ENCODE measurements at regions not wholly inside any gene's neighbourhood (a gene's known extent, or its start where the extent isn't known, plus 50 kb on each side); places are given as distances from the start of the nearest gene placed in this dataset.
A peak's percentile ranks its signal among the peaks of the same experiment; 100 is the strongest.

DNA sequence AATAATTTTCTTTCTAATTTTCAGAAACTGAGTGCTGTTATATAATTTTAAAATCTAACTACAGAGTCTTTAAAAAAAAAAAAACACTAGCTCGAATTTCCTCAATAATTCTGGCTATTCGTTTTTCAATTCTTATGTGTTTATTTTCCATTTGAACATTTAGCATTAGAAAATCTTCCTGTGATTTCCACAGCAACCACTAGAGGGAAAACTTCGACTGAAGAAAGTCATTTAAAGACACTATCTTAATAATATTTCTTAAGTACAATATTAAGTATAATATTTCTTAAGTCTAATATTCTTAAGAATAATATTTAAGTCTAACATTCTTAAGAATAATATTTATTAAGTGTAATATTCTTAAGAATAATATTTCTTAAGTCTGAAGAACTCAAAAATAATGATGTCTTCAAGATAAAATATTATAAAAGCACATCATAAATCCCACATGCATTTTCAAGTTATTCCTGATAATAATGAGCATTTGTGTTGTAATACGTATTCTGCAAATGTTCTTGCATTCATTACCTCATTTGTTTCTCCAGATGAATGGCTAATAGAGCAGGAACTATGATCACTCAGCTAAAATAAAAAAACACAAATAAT, 118.4 kb upstream of the WDR17 start:
- DNase-seq = no peak

DNA sequence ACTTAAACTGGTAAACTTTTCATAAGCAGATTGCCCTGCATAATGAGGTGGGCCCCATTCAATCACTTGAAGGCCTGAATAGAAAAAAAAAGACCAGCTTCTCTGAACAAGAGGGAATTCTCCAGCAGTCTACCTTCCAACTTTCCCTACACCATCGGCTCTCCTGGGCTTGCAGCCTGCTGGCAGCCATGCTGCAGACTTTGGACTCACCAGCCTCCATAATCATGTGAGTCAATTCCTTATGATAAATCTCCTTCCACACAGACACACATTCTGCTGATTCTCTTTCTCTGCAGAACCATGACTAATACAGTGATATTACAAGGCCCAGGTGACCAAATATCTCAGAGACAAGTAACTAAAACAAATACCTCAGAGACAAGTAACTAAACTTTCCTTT, 113.8 kb upstream of the WDR17 start:
- DNase-seq = no peak

DNA sequence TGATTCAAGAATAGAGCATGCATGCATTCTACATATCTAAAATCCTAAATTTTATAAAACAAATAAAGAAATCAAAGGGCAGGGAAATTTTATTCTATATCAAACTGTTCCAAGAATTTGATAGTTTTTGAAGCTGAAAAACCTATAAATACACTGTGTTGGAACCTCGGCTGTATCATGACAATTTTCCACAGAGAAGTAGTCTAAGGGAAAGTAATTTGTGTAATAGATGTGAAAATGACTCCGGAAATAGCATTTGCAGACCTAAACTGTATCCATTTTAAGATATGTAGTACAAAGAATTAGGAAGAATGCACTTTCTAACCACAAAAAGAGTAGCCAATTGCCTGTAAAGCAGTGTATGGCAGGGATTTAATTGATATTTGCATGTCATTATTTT, 112.5 kb upstream of the WDR17 start:
- DNase-seq = no peak

DNA sequence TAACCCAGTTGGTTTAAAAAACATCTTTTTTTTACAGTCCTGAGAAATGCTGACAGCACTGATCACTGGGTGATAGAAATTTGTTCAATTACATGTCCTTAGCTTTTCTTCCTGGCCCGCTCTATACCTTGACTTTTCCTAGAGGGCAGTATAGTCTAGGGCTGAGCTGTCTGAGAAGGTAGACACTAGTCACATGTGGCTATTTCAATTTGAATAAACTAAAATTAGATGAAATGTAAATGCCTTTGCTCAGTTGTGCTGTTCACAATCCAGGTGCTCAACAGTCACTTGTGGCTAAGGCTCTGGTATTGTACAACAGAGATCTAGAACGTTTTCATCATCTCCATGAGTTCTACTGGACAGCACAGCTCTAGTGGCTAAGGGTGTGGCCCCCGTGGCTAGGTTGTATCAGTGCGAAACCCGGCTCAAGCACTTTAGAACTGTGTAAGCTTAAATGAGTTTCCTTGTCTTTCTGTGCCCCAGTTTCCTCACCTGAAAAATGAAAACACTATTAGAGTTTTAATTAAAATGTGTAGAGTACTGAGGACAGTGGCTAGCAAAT, 111.6 kb upstream of the WDR17 start:
- DNase-seq = no peak

GRCh38 chr4:175954685-175955084, 111.0 kb upstream of the WDR17 start:
- DNase-seq = no peak

DNA sequence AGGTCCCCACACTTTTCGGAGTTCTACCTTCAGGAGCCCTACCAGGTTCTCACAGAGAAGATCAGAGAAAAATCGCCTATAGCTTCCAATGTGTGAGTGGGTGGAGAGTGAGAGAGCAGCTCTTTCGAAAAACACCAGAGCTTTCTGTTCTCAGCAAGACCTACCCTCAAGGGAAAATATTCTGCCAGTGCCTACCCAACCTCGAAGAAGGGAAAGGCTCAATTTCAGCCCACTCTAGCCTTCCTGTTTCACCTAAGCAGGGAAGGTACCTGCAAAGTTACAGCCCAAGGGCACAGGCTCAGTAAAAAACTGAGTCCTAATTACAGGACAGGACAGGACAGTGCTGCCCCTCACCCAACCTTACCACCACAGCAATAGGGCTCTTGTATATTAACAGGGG, 104.0 kb upstream of the WDR17 start:
- no peak for DNase-seq

- no peak for DNase-seq
These were observed 95.6 kb upstream of the WDR17 start for GRCh38 chr4:175970072-175970471.

GRCh38 chr4:175970724-175971123, 94.9 kb upstream of the WDR17 start:
- no peak for DNase-seq

DNA sequence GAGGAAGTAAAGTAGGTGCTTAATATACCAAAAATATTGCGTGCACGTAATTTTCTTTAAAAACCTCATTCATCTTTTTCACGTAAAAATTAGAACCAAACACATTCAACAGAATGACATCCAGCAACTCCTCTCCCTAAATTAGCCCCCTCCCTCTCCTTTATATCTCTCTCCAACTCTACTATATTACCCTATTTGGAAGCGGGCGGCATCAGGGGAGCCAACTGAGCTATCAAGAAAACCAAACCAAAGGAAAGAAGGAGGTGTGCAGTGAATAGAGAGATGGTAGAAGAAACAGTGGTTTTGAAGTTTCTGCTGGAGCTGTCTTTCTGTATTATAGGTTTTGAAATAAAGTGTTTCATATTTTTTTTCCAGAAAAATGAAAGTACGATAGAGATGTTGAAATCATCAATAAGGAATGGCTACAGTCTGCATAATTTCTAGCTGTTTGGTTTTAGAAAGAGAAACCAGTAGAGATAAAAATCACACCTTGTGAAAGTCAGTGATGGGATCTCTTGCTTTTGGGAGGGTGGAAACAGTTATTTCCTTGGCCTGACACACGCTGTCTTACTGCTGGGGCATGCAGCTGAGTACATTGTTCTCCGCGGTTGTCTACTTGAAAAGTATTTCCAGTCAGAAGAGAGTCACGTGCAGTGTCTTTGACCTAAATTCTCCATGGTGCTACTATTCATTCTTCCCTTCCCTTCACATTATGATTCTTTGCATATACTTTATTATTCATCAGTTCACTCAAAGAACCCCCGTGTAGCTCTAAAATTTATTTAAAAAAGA, 94.1 kb upstream of the WDR17 start:
- no peak for DNase-seq

DNA sequence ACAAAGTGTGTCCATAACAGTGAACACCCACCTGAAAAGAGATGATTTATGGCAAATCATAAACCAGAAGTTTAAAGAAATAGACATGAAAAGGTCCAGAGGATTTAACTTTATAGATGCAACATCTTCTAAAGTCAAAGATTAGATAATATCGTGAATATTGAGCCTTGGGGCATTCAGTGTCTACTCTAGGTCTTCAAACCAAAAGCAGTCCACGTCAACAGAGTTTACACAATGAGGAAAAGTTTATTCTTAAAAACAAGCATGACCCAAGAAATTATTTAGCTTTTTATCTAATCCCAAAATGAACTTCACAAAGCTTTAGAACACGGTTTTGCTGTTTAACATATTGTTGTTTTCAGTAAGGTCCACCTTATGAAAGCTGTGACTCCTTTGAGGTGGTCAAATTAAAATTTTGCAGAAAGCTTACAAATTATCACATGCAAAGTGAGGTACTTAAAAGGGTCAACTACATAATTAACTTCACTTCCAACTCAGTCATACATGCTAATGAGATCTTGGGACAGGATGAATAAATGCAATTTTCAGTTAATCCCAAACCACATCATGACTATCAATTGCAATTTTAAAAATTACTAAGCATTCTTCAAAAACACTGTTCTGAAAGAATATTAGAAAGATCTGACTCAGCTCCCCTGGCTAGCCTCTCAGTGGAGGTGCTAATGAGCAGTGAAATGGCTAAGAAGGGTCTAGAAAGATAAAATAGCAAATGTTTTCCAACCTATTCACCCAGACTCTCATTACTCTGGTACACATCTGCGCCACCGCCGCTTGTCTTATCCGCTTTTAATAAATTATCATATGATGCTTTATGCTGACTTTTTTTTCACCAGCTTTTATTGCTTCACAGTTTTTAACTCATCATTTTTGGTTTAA, 92.4 kb upstream of the WDR17 start:
- no peak for DNase-seq

DNA sequence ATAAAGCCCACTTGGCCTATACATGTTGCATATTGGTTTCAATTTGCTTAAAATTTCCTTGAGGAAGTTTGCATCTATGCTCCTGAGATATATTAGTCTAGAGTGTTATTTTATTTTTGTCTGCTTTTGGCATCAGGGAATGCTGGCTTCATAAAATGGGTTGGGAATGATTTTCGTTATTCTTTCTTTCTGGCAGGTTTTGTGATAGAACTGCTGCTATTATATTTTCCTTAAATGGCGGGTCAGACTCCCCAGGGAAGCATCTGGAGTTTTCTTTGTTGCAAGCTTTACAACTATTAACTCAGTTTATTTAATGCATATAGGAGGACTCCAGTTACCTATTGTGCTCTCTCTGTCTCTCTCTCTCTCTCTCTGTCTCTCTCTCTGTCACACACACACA, 82.0 kb upstream of the WDR17 start:
- DNase-seq = no peak

- no peak for DNase-seq
These were observed 79.0 kb upstream of the WDR17 start for GRCh38 chr4:175986668-175987067.

GRCh38 chr4:175988511-175988910, 77.1 kb upstream of the WDR17 start:
- no peak for DNase-seq

GRCh38 chr4:175996206-175996605, 69.4 kb upstream of the WDR17 start:
- DNase-seq = no peak

- DNase-seq = no peak
These were observed 68.3 kb upstream of the WDR17 start for GRCh38 chr4:175997291-175997690.

GRCh38 chr4:175998782-175999181, 66.9 kb upstream of the WDR17 start:
- no peak for DNase-seq

DNA sequence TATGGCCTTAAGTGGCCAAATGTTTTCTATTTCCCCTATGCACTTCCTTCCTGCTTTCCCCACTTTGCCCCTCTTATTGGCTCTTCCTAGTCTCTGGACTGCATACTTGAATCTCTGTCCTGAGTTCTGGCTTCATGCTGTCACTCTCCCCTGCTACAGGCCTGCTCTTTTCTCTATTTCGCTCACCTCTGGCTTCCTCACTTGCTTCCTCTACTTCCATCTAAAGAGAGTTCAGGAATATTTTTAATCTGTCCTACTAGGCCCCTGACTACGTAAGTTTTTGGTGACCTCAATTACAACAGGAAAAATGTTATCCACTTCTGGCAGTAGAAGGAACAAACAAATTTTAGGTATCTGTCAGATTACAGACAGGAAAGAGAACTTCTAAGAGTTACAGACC, 65.7 kb upstream of the WDR17 start:
- no peak for DNase-seq

DNA sequence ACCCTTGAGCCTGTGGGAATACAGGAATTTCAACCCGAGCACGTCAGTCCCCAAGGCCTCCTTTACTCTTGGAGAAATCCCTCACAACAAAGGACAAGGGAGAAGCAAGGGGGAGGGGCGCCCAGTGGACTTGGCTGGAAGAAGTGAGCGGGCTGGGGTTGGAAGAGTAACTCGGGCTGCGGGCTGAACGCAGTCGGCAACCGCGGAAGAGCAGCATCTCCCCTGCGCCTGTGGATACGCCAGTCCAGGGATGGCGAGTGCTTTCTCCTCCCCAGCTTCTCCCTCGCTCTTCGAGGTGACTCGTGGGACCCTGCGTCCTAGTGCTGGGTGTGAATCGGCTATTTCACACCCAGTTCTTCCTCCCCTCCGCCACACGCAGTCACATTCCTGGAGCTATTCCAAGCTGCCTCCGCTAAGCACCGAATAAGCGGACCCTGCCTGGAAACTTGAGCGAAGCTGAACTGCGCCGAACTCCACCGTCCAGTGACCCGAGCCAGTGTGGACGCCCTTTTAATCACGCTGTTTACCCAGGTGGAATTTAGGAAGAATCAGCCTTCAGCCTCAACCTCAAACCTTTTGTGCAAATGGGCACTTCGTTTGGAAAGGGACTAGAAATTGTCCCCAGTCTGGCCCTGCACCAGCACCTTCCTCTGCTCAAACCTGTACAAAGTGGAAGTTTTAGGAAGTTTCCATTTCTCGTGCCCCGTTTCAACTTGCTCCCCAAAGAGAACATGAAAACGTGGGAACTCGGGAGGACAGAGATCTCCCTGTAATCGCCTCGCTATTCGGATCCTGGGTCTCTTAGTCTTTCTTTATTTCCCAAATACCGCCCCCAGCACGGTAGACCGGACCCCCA, 64.3 kb upstream of the WDR17 start:
- peak; percentile 81 for DNase-seq

DNA sequence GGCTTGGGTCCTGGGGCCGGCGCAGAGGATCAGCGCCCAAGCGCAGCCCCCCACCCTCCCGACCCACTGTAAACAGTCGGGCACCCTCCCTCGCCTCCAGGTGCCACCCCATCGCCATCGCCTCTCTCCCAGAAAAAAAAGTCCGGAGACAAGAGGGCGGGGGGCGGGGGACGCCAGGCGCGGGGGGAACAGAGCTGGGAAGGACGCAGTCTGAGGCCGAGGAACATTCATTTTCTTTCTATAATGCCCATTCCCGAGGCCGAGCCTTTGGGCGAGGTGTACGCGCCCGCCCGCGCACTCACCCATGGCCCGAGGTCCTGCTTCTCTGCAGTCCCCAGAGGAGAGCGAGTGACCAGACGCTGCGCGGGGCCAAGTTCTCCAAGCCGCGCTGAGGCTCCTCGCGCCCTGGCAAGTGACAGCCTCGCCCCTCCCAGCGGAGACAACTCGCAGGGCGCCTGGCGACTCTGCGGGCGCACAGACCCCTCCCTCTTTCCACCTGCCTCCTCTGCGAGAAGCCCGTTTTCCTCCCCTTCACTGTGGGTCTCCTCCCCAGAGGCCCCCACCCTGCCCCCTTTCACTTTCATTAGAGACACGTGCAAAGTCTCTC, 63.5 kb upstream of the WDR17 start:
- DNase-seq = peak; percentile 57

- DNase-seq = no peak
These were observed 59.9 kb upstream of the WDR17 start for GRCh38 chr4:176005766-176006165.

DNA sequence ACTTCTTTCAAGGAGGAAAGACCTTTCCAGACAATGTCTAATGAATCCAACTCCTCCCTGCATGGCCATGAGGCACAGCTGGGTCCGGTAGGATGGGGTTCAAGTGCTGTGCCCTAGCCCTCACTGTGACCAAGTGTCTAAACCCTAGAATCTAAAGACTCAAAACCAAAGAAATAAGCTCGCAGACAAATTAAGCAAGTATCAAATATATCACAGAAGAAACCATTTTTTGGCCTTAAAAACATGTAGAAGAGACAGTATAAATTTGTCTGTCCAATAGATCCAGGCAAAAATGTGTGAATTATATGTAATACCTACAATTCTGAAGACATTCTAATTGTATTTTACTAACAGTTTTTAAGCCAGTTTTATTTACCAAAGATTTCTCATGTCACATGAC, 56.4 kb upstream of the WDR17 start:
- DNase-seq = no peak

GRCh38 chr4:176011529-176011928, 54.1 kb upstream of the WDR17 start:
- DNase-seq = no peak
